HEK293T (cell line): ENCODE measurements at regions not wholly inside any gene's neighbourhood (a gene's known extent, or its start where the extent isn't known, plus 50 kb on each side); places are given as distances from the start of the nearest gene placed in this dataset.

Experiments
- BHLHE40 ChIP-seq: fragments of 450-650 bp; IDR thresholded peaks from 2 replicates; pipeline ENCODE4 v1.6.1; 2016; ENCODE audit warnings: mild to moderate bottlenecking, moderate library complexity, borderline replicate concordance
- CTBP1 ChIP-seq: fragments of 450-650 bp; IDR thresholded peaks from 2 replicates; pipeline ENCODE4 v1.6.1; 2016; ENCODE audit warnings: borderline replicate concordance
- ELF4 ChIP-seq: fragments of 450-650 bp; IDR thresholded peaks from 2 replicates; pipeline ENCODE4 v1.6.1; 2017; ENCODE audit warnings: antibody characterized with exemption
- FOXA1 ChIP-seq: fragments of 450-650 bp; IDR thresholded peaks from 2 replicates; pipeline ENCODE4 v1.6.1; 2016; ENCODE audit warnings: mild to moderate bottlenecking
- FOXK2 ChIP-seq: fragments of 450-650 bp; IDR thresholded peaks from 2 replicates; pipeline ENCODE4 v1.6.1; 2016; ENCODE audit warnings: mild to moderate bottlenecking
- NFRKB ChIP-seq: fragments of 450-650 bp; IDR thresholded peaks from 2 replicates; pipeline ENCODE4 v1.6.1; 2016; ENCODE audit warnings: mild to moderate bottlenecking, moderate library complexity
- PKNOX1 ChIP-seq: fragments of 450-650 bp; IDR thresholded peaks from 2 replicates; pipeline ENCODE4 v1.6.1; 2016
- TARDBP ChIP-seq: fragments of 450-650 bp; IDR thresholded peaks from 2 replicates; pipeline ENCODE4 v1.6.1; 2016
- ZNF384 ChIP-seq: fragments of 450-650 bp; IDR thresholded peaks from 2 replicates; pipeline ENCODE4 v1.6.1; 2016

GRCh38 chr13:109383683-109384082 is 402.7 kb downstream of the IRS2 start:
- TF ChIP-seq ELF4 (no peak), NFRKB (no peak), PKNOX1 (no peak), BHLHE40 (no peak), CTBP1 (no peak), TARDBP (no peak), FOXA1 (no peak), FOXK2 (no peak), ZNF384 (no peak)
